DND-41 (cell line): ENCODE measurements at regions not wholly inside any gene's neighbourhood (a gene's known extent, or its start where the extent isn't known, plus 50 kb on each side); places are given as distances from the start of the nearest gene placed in this dataset.

Source experiments
- EZH2 ChIP-seq: IDR thresholded peaks from 3 replicates; pipeline ENCODE4 v1.6.1; 2012; ENCODE audit warnings: borderline replicate concordance, low read depth, mild to moderate bottlenecking, moderate library complexity, low read length, inconsistent platforms; ENCODE audit not compliant: severe bottlenecking
- TF ChIP-seq, protein P1 (sequence below): IDR thresholded peaks from 2 replicates; pipeline ENCODE4 v1.5.1; 2012; ENCODE audit warnings: borderline replicate concordance, low read length, moderate library complexity, mild to moderate bottlenecking; ENCODE audit not compliant: poor library complexity, severe bottlenecking; ENCODE audit errors: extremely low read depth

DNA sequence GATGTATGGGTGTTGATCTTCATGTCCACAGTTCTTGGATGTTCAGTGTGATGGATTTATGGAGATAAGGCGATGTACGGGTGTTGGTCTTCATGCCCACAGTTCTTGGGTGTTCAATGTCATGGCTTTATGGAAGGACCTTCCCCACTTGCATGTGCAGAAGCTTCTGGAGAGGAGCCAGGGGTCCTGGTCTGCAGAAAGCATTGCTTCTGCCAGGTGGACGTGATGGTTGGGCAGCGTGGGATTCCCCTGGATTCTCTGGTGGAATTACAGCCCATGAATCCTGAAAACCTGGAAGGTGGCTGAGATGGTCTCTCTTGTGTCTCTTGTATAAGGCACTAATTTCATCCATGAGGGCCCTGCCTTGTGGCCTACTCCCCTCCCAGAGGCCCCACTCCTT lies 183.7 kb upstream of the TCERG1L start:
- TF ChIP-seq, protein P1, sequence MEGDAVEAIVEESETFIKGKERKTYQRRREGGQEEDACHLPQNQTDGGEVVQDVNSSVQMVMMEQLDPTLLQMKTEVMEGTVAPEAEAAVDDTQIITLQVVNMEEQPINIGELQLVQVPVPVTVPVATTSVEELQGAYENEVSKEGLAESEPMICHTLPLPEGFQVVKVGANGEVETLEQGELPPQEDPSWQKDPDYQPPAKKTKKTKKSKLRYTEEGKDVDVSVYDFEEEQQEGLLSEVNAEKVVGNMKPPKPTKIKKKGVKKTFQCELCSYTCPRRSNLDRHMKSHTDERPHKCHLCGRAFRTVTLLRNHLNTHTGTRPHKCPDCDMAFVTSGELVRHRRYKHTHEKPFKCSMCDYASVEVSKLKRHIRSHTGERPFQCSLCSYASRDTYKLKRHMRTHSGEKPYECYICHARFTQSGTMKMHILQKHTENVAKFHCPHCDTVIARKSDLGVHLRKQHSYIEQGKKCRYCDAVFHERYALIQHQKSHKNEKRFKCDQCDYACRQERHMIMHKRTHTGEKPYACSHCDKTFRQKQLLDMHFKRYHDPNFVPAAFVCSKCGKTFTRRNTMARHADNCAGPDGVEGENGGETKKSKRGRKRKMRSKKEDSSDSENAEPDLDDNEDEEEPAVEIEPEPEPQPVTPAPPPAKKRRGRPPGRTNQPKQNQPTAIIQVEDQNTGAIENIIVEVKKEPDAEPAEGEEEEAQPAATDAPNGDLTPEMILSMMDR: no peak
- TF ChIP-seq EZH2: no peak
